Right ventricle myocardium inferior (tissue), 1 donor: ENCODE measurements at regions not wholly inside any gene's neighbourhood (a gene's known extent, or its start where the extent isn't known, plus 50 kb on each side); places are given as distances from the start of the nearest gene placed in this dataset.

Experiments
- ATAC-seq: fragments of 200-7000 bp; cut with Tn5 transposase; one replicate; pipeline ENCODE4 v1.9.1; 2020; ENCODE audit warnings: mild to moderate bottlenecking, moderate library complexity
- DNase-seq: peaks from one replicate; pipeline ENCODE4 v3.0.0; 2021; ENCODE audit errors: missing footprints
- intact Hi-C: fragments of 100-400 bp; cut with DNase I; formaldehyde crosslinking; loops from one replicate; pipeline ENCODE4 v1.11.0; 2022
- donor health status: DM: no; HTN: yes; CAD: no; lungs with severe emphysema.

DNA sequence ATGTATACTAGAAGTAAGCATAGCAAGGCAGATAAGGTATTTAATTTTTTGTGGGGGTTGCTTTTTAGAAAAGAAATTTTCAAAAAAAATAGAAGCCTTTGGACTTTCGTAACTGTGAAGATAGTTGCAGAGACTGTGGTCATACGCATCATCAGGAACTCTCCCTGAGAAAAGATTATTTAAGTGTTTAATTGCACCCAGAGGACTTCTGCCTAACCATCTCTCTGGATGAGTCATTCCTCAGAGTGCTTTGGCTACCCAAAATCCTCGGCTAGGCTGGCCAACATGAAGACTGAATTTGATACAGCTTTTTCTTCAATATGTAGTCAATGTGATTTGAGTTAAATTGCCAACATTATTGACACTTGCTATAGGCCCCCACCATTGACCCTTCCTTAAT lies 296.4 kb downstream of the TLR4 start:
- DNase-seq (no peak), ATAC-seq (no peak)
- intact Hi-C loops, result no loop called here

DNA sequence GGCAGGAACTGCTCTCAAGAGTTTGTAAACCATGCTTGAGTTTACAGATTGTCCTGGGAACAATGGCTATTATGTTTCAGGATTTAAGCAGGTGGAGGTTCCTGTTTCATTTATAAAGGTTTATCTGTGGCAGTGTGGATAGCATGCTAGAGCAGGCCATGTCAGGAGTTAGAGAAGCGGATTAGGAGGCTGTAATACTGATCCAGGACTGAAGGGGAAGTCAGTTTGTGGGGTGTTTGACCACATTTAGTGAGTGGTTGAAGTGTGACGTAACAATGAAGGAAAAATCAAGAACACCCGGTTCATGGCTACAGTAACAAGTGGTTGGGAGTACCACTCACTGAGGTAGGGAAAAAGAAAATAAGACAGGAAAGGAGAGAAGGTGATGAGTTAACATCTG lies 299.0 kb downstream of the TLR4 start:
- no peak for DNase-seq
- ATAC-seq, result no peak
- intact Hi-C loops, result no loop called here

DNA sequence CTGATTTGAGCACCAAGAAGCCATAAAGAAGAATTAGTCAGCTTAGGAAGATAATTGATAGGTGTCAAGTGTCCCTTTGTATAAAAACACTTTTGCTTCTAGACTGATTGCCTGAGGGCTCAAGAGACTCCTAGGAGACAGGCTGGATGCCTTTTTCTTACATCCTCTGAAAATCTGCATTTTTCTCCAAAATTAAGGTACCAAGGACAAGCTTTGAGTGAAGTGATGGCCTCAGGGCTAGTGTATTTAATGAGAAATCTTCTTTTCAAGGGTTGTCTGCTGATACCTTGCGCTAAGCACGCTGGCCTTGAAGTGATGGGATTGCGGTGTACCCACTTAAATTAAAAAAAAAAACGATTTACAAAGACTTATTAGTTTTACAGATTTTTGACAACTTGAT lies 304.0 kb downstream of the TLR4 start:
- no peak for DNase-seq
- intact Hi-C loops, result no loop called here
- no peak for ATAC-seq

DNA sequence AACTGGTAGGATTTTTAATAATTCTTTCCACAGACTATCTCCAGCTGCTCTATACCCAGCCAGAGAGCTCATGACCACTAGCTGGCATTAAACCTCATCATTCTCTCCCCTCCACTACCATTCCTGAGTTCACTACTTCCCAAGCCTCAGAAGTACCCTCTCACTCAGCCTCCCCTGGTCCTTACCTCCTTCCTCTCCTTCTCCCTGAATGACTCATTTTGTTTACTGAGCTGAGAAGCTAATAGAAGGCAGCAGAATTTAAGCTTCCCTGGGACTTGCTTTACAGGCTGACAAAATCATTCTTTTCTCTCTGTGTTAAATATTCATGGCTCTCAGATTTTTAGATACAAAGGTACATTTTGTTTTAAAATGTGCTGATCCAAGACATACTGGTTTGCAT lies 305.4 kb downstream of the TLR4 start:
- DNase-seq (no peak), ATAC-seq (no peak)
- intact Hi-C loops, result no loop called here

DNA sequence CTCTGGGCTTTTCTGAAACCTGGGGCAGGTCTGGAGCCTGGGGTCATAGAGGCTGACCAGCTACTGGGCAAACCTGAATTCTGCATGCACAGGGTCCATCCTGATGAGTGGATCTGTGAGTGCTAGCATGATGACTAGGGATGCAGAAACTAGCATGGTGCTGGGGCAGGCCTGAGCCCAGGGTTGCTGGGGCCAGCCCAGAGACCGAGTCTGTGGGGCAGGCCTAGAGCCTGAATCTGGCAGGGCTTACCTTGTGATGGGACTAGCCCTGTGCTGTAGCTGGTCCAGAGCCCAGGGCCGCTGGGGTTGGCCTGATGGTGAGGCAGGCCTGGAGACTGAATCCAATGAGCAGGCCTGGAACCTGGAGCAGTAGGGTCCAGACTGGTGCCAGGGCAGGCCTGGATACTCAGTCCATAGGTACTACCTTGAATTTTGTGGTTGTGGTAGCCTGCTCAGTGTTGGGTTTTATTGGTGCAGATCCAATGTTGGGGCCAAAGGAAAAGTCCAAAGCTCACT lies 313.5 kb downstream of the TLR4 start:
- no peak for ATAC-seq

GRCh38 chr9:118023644-118024043 lies 319.4 kb downstream of the TLR4 start:
- intact Hi-C loops, result no loop called here
- DNase-seq (no peak), ATAC-seq (no peak)

More for the DNA sequence above, 313.5 kb downstream of the TLR4 start:
- DNase-seq, result no peak
- intact Hi-C loops, result no loop called here

GRCh38 chr9:118028225-118028624 lies 324.0 kb downstream of the TLR4 start:
- DNase-seq, result no peak
- intact Hi-C loops, result no loop called here
- ATAC-seq, result no peak

DNA sequence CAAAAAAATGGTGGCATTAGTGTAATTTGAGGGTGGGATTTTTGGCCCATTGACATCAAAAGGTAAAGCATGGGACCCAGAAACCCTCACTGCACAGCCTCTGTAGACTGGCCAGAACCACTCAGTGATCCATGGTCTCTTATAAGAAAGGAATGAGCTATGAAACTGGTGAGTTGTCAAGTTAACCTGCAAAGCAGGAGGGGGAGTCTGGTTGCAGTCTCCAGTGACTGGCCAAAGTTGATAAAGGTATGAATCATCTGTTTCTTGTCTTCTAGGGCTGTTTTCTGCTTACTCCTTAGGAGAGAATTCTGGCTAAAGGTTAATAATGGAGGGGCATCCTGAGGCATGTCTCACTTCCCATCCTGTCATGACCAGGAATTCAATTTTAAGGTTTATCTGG lies 325.2 kb downstream of the TLR4 start:
- ATAC-seq (no peak), DNase-seq (no peak)
- intact Hi-C loops, result no loop called here

DNA sequence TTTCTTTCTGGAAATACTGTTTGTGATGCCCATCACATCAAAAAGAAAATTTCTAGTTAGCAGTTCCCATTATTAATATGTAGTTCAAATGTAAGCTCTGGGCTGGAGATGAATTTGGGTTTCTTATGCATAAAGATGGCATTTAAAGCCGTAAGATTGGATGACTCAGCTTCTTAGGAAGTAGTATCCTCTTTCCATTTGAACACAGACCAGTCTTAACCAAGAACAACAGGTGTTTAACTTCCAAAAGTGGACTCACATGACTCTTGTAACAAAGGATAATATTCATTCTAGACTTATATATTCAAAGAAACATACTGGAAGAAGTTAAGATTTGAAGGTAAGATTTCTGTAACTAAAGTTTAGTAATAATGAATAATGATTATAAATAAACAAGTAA lies 330.5 kb downstream of the TLR4 start:
- intact Hi-C loops, result no loop called here
- no peak for DNase-seq
- ATAC-seq, result no peak

DNA sequence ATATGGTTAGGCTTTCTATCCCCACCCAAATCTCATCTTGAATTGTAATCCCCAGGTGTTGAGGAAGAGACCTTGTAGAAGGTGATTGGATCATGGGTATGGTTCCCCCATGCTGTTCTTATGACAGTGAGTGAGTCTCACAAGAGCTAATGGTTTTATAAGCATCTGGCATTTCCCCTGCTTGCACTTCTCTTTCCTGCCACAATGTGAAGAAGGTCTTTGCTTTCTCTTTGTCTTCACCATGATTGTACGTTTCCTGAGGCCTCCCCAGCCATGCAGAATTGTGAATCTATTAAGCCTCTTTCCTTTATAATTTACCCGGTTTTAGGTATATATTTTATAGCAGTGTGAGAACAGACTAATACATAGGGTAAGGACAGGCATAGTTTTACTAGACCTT lies 334.5 kb downstream of the TLR4 start:
- intact Hi-C loops, result no loop called here
- ATAC-seq (no peak), DNase-seq (no peak)

- intact Hi-C loops, result no loop called here
- no peak for ATAC-seq
- DNase-seq, result no peak
Observed at GRCh38 chr9:118058227-118058626, 354.0 kb downstream of the TLR4 start.

- no peak for ATAC-seq
- peak; percentile 45 for DNase-seq
- intact Hi-C loops, result loop anchor here (5.0 kb wide), 1 partner anchor 1393 kb away; no protein-coding TSS in a partner anchor
Observed at GRCh38 chr9:118059484-118060278, 355.5 kb downstream of the TLR4 start.

DNA sequence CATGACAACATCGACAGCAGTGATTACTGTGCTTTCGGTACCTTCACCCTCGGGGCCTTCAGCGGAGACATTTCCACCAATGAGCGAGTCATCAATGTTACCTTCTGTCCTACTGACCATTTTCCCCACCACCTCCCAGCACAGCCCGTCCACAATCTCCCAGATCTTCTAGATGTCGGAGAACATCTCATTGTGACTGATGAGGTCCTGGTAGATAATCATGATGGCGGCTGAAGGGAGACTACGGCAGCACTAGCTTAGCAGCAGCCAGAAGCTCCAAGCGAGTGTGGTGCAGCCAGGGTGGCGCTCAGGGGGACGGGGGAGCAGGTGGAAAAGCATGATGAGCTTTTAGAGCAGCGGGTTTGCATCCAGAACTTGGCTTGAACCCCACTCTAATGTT lies 379.0 kb downstream of the TLR4 start:
- DNase-seq, result no peak
- no peak for ATAC-seq
- intact Hi-C loops, result no loop called here

GRCh38 chr9:118088090-118088489 lies 383.9 kb downstream of the TLR4 start:
- intact Hi-C loops, result no loop called here
- DNase-seq (no peak), ATAC-seq (no peak)

GRCh38 chr9:118091226-118091625 lies 387.0 kb downstream of the TLR4 start:
- DNase-seq, result no peak
- intact Hi-C loops, result no loop called here
- ATAC-seq, result no peak

DNA sequence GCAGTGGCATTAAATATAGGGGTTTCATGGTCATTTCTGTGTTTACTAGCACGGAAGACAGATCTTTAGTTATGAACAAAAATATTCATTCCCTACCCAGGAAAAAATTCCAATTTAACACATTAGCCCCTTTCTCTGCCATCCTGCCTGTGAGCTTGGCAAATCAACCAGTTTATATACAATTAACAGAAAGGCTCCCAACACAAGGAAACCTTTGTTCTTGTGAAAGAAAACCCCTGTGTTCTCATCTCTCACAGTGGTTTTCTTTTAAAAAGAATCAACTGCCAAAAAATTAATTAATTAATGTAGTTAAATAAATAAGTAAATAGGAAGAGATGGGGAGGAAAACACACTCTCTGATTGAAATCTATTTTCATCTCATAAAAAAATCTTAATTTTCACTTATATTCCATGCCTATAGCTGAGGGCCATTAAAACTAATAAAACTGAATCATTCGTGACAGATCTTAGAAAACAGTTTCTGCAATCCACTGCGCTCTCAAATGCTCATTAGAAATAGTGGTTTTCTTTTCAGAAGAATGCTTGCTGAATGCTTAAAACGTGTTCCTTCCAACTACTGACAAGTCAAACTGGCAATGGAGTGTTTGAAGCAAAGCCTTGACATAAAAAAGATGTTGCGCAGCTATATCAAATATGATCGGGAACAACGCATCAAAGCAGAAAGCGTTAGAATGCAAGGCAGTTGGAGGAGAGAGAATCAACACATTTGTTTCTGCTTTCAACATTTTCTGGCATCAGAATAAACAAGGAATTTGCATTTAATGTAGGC lies 387.7 kb downstream of the TLR4 start:
- intact Hi-C loops, result no loop called here
- no peak for ATAC-seq
- DNase-seq, result no peak

DNA sequence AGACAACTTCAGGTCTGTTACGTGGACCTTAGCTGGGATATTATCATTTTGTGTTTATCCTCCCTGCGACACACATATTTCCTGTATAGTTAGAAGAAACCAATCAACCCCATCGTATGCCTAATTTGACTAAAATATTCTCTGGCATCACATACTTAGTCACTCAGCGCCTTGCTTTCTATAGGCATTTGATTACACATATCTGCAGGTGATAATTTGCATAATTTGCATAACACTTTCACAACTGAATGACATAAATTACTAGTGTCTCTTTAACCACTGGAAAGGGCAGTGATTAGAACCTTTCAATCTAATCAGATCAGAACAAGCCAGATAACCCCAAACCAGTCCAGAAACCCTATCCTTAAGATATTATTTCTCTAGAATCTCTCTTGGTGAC lies 390.2 kb downstream of the TLR4 start:
- ATAC-seq (no peak), DNase-seq (no peak)
- intact Hi-C loops, result no loop called here

DNA sequence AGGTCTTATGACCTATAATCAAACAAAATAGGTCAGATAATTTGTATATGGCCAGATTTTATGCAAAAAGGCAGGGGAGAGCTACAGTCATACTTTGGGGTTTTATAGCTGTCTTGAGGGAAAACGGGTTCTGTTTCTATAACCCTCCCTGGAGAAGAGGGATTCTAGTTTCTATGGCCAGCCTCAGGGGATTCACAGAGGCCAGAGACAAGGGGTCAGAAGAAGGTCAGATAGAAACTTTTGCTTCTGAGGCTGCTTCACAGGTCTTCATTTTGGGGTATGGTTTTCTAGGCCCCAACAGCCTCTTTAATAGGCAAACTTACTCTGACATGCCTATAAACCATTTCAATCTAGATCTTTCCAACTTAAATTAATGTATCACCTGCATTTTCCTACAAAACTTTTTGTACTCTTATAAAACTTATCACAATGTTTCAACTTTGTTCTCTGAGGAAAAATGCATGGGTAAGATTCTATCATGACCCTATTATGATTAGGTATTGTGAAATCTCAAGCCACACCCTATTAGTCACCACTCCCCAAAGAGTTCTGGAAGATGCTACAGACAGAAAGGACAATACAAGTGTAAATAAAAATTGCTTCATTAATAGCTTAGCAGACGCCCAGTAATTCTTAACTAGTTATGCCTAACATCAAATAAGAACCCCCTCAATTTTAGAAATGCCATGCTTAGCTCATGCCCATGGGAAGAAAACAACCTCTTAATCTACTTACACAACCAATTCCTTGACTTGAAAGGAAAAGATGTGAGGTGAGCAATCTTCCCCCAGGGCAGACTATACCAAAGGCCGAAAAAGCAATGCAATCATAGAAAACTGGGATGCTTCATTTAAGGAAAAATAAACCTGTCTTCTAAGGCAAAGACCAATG lies 396.6 kb downstream of the TLR4 start:
- ATAC-seq (no peak), DNase-seq (no peak)
- intact Hi-C loops, result no loop called here

DNA sequence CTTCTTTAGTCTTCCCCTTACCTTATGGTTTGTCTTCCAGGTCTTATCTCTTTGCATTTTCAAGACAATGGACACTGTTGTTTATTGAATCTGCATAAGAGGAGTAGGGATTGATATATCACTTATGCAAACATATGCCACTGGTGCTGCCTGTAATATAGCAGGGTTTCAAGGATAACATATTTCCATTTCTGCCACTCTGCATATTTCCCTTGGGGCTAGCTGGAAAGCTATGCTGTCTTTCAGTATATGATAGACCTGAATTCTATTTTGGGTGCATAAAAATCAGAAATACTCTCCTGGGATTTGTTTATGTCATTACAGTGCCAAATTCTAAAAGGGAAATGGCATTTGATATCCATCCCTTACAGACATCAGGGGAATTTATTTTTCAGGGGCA lies 400.2 kb downstream of the TLR4 start:
- DNase-seq, result no peak
- intact Hi-C loops, result no loop called here
- no peak for ATAC-seq
